Mesenchymal stem cell (in vitro differentiated cells and primary cell): ENCODE measurements at regions not wholly inside any gene's neighbourhood (a gene's known extent, or its start where the extent isn't known, plus 50 kb on each side); places are given as distances from the start of the nearest gene placed in this dataset.
"Not testable (repeated sequence)": the region's sequence is repeated elsewhere in the genome, so short reads cannot be mapped to it uniquely, and the experiment has no call there.

ENCODE experiments used
- DNase-seq: peaks from one replicate; pipeline ENCODE4 v3.0.0-alpha.2; 2013
- H2AFZ ChIP-seq: one replicate; pipeline ENCODE4 v1.6.1; 2013; ENCODE audit warnings: low read depth, mild to moderate bottlenecking, control low read depth, inconsistent platforms, low read length, moderate library complexity
- H2AK5ac ChIP-seq: 2 replicates; pipeline ENCODE4 v1.6.1; 2013; ENCODE audit warnings: low read length, moderate library complexity, mild to moderate bottlenecking, inconsistent platforms; ENCODE audit not compliant: severe bottlenecking
- H2BK120ac ChIP-seq: one replicate; pipeline ENCODE4 v1.6.1; 2013; ENCODE audit warnings: low read depth, mild to moderate bottlenecking, inconsistent platforms, low read length, moderate library complexity
- H2BK12ac ChIP-seq, 2 experiments: one replicate each; pipeline ENCODE4 v1.6.1; 2013; ENCODE audit warnings: inconsistent platforms in 2 of 2, low read length in 2 of 2, mild to moderate bottlenecking in 2 of 2, moderate library complexity in 2 of 2, control low read depth in 1 of 2
- H2BK15ac ChIP-seq: one replicate; pipeline ENCODE4 v1.6.1; 2013; ENCODE audit warnings: mild to moderate bottlenecking, low read depth, inconsistent platforms; ENCODE audit not compliant: poor library complexity, severe bottlenecking
- H2BK5ac ChIP-seq: 2 replicates; pipeline ENCODE4 v1.6.1; 2013; ENCODE audit warnings: low read depth, mild to moderate bottlenecking, low read length, control low read depth, inconsistent platforms; ENCODE audit not compliant: poor library complexity, severe bottlenecking
- H3K14ac ChIP-seq, 2 experiments: one replicate each; pipeline ENCODE4 v1.6.1; 2013; ENCODE audit warnings: inconsistent platforms in 2 of 2, low read length in 2 of 2, control low read depth in 1 of 2, mild to moderate bottlenecking in 1 of 2, moderate library complexity in 1 of 2
- H3K18ac ChIP-seq, 2 experiments: one replicate each; pipeline ENCODE4 v1.6.1; 2013; ENCODE audit warnings: inconsistent platforms in 2 of 2, low read length in 2 of 2, control low read depth in 1 of 2, low read depth in 1 of 2, mild to moderate bottlenecking in 1 of 2
- H3K23ac ChIP-seq, 2 experiments: one replicate each; pipeline ENCODE4 v1.6.1; 2013; ENCODE audit warnings: inconsistent platforms in 2 of 2, low read length in 2 of 2, mild to moderate bottlenecking in 2 of 2, moderate library complexity in 2 of 2, control low read depth in 1 of 2
- H3K27ac ChIP-seq: 2 replicates; pipeline ENCODE4 v1.5.1; 2013; ENCODE audit warnings: mild to moderate bottlenecking, moderate library complexity, low read length, control low read depth, inconsistent platforms; ENCODE audit not compliant: poor library complexity, severe bottlenecking
- H3K27me3 ChIP-seq, 2 experiments: 2 replicates each; pipeline versions ENCODE4 v1.6.1 to v1.7.0; 2013; ENCODE audit warnings: low read length in 2 of 2, mild to moderate bottlenecking in 2 of 2, moderate library complexity in 2 of 2, control low read depth in 1 of 2, inconsistent platforms in 1 of 2; ENCODE audit not compliant: control insufficient read depth in 1 of 2, insufficient read depth in 1 of 2
- H3K36me3 ChIP-seq, 2 experiments: 2 replicates each; pipeline versions ENCODE4 v1.6.1 to v1.7.0; 2013; ENCODE audit warnings: low read length in 2 of 2, control low read depth in 1 of 2, inconsistent platforms in 1 of 2, low read depth in 1 of 2, mild to moderate bottlenecking in 1 of 2; ENCODE audit not compliant: insufficient read depth in 2 of 2, control insufficient read depth in 1 of 2
- H3K4ac ChIP-seq, 2 experiments: one replicate each; pipeline ENCODE4 v1.6.1; 2013; ENCODE audit warnings: inconsistent platforms in 2 of 2, low read length in 2 of 2, mild to moderate bottlenecking in 2 of 2, moderate library complexity in 2 of 2, control low read depth in 1 of 2, low read depth in 1 of 2
- H3K4me1 ChIP-seq: 2 replicates; pipeline ENCODE4 v1.6.1; 2013; ENCODE audit warnings: low read depth, low read length, control low read depth; ENCODE audit not compliant: control insufficient read depth, insufficient read depth
- H3K4me2 ChIP-seq: 2 replicates; pipeline ENCODE4 v1.6.1; 2013; ENCODE audit warnings: low read length, mild to moderate bottlenecking, inconsistent platforms; ENCODE audit not compliant: poor library complexity, severe bottlenecking
- H3K4me3 ChIP-seq, 2 experiments: 2 replicates each; pipeline versions ENCODE4 v1.5.1 to v1.7.0; 2013; ENCODE audit warnings: low read length in 2 of 2, mild to moderate bottlenecking in 2 of 2, control low read depth in 1 of 2, low read depth in 1 of 2; ENCODE audit not compliant: insufficient read depth in 1 of 2
- H3K79me1 ChIP-seq: replicated peaks from 2 replicates; pipeline ENCODE4 v1.6.1; 2013; ENCODE audit warnings: mild to moderate bottlenecking, control low read depth, low read length, inconsistent platforms; ENCODE audit not compliant: poor library complexity, severe bottlenecking
- H3K9ac ChIP-seq: 2 replicates; pipeline ENCODE4 v1.7.0; 2013; ENCODE audit warnings: mild to moderate bottlenecking, low read length, moderate library complexity
- H3K9me3 ChIP-seq: 2 replicates; pipeline ENCODE4 v1.7.0; 2013; ENCODE audit warnings: mild to moderate bottlenecking, low read length; ENCODE audit not compliant: control insufficient read depth
- H4K8ac ChIP-seq: one replicate; pipeline ENCODE4 v1.6.1; 2013; ENCODE audit warnings: inconsistent platforms, mild to moderate bottlenecking, low read length, moderate library complexity
- H4K91ac ChIP-seq: one replicate; pipeline ENCODE4 v1.6.1; 2013; ENCODE audit warnings: mild to moderate bottlenecking, low read length, inconsistent platforms
- WGBS: methylation state at CpG from one replicate; pipeline ENCODE4 v1.1.7; 2013; ENCODE audit warnings: mixed read lengths; 5-methylcytosine and 5-hydroxymethylcytosine counted together

- H3K14ac ChIP-seq, H3K79me1 ChIP-seq, H3K9ac ChIP-seq, H3K4me2 ChIP-seq, H4K91ac ChIP-seq, H3K4me1 ChIP-seq, H4K8ac ChIP-seq, H3K9me3 ChIP-seq, H3K27me3 ChIP-seq, H3K4ac ChIP-seq, H2BK12ac ChIP-seq, DNase-seq, H2AK5ac ChIP-seq, H3K36me3 ChIP-seq, H2BK5ac ChIP-seq, H3K27ac ChIP-seq, H2BK15ac ChIP-seq, H3K4me3 ChIP-seq, H3K23ac ChIP-seq, H2AFZ ChIP-seq, H2BK120ac ChIP-seq, H3K18ac ChIP-seq: not testable (repeated sequence)
- 79% methylated on average over 7 of the region's 7 CpGs for WGBS
These were observed 170.6 kb upstream of the C1GALT1 start for GRCh38 chr7:7011751-7012150.

GRCh38 chr7:7014827-7015595 lies 167.3 kb upstream of the C1GALT1 start:
- Histone ChIP-seq H2AK5ac (no peak overlapping the region), H3K4me1 (no peaks in the 10 kb centered on the region), H3K36me3 (no peaks in the 10 kb centered on the region), H3K23ac (no peak overlapping the region), H4K8ac (no peak overlapping the region), H3K27me3 (peaks cover 0 to 7% of the 10 kb centered on the region in 2 experiments), H3K4me2 (no peak overlapping the region), H2BK15ac (no peak overlapping the region), H3K27ac (no peak overlapping the region), H2BK5ac (no peak overlapping the region), H3K4me3 (no peak overlapping the region), H3K18ac (no peak overlapping the region), H3K14ac (no peak overlapping the region), H3K79me1 (no peaks in the 10 kb centered on the region), H3K9me3 (peaks cover 5% of the 10 kb centered on the region), H2AFZ (no peak overlapping the region), H3K9ac (no peak overlapping the region), H2BK120ac (no peak overlapping the region), H3K4ac (no peak overlapping the region), H2BK12ac (no peak overlapping the region), H4K91ac (no peak overlapping the region)
- no peak for DNase-seq
- 81% methylated on average over 6 of the region's 6 CpGs for WGBS

- Histone ChIP-seq H4K8ac (no peak overlapping the region), H2AFZ (no peak overlapping the region), H3K4me3 (no peak overlapping the region), H4K91ac (no peak overlapping the region), H3K14ac (no peak overlapping the region), H3K18ac (no peak overlapping the region), H2BK5ac (no peak overlapping the region), H3K36me3 (no peaks in the 10 kb centered on the region), H3K4me1 (no peaks in the 10 kb centered on the region), H2AK5ac (no peak overlapping the region), H3K27ac (no peak overlapping the region), H2BK15ac (no peak overlapping the region), H3K79me1 (no peaks in the 10 kb centered on the region), H3K27me3 (peaks cover 0 to 7% of the 10 kb centered on the region in 2 experiments), H3K4me2 (no peak overlapping the region), H3K9ac (no peak overlapping the region), H3K23ac (no peak overlapping the region), H3K4ac (no peak overlapping the region), H3K9me3 (peaks cover under 1% of the 10 kb centered on the region), H2BK12ac (no peak overlapping the region), H2BK120ac (no peak overlapping the region)
- no peak for DNase-seq
- 85% methylated on average over 2 of the region's 4 CpGs for WGBS
These were observed 164.6 kb upstream of the C1GALT1 start for GRCh38 chr7:7017707-7018280.

- peaks cover 0 to 7% of the 10 kb centered on the region in 2 experiments for H3K27me3 ChIP-seq
- no peak overlapping the region for H2AFZ ChIP-seq
- no peaks in the 10 kb centered on the region for H3K4me1 ChIP-seq
- H3K27ac ChIP-seq = no peak overlapping the region
- no peaks in the 10 kb centered on the region for H3K79me1 ChIP-seq
- H4K8ac ChIP-seq = no peak overlapping the region
- H3K14ac ChIP-seq = no peak overlapping the region
- no peak overlapping the region for H2AK5ac ChIP-seq
- no peak overlapping the region for H2BK120ac ChIP-seq
- H3K9ac ChIP-seq = no peak overlapping the region
- H2BK5ac ChIP-seq = no peak overlapping the region
- H3K36me3 ChIP-seq = no peaks in the 10 kb centered on the region
- no peak overlapping the region for H3K4me2 ChIP-seq
- DNase-seq = no peak
- H3K4ac ChIP-seq = no peak overlapping the region
- no CpG with 5 or more reads among the region's 1 CpG for WGBS
- H2BK15ac ChIP-seq = no peak overlapping the region
- no peak overlapping the region for H2BK12ac ChIP-seq
- no peak overlapping the region for H4K91ac ChIP-seq
- no peaks in the 10 kb centered on the region for H3K9me3 ChIP-seq
- H3K18ac ChIP-seq = no peak overlapping the region
- H3K4me3 ChIP-seq = no peak overlapping the region
- H3K23ac ChIP-seq = no peak overlapping the region
These were observed 164.1 kb upstream of the C1GALT1 start for GRCh38 chr7:7018290-7018689.
